Memory B cell (primary cell): ENCODE measurements at regions not wholly inside any gene's neighbourhood (a gene's known extent, or its start where the extent isn't known, plus 50 kb on each side); places are given as distances from the start of the nearest gene placed in this dataset.
"Not testable (repeated sequence)": the region's sequence is repeated elsewhere in the genome, so short reads cannot be mapped to it uniquely, and the experiment has no call there.

Source experiments
- ATAC-seq: fragments of 150-1000 bp; cut with Tn5 transposase; 2 replicates; pipeline ENCODE4 v1.10.0; 2021; ENCODE audit warnings: low read depth, mild to moderate bottlenecking, moderate library complexity
- DNase-seq, 2 donors: peaks; one replicate each; pipeline ENCODE4 v3.0.0; 2022; ENCODE audit warnings: low spot score in 2 of 2
- H3K27ac Mint-ChIP-seq: one replicate; pipeline ENCODE4 v1.8.0; 2022; ENCODE audit warnings: mild to moderate bottlenecking, moderate library complexity, mixed read lengths
- H3K27me3 Mint-ChIP-seq: one replicate; pipeline ENCODE4 v1.8.0; 2022; ENCODE audit warnings: mixed read lengths
- H3K36me3 Mint-ChIP-seq: one replicate; pipeline ENCODE4 v1.8.0; 2022; ENCODE audit warnings: mild to moderate bottlenecking, mixed read lengths
- H3K4me1 Mint-ChIP-seq: one replicate; pipeline ENCODE4 v1.8.0; 2022; ENCODE audit warnings: mixed read lengths
- H3K4me3 Mint-ChIP-seq: one replicate; pipeline ENCODE4 v1.8.0; 2022; ENCODE audit warnings: mild to moderate bottlenecking, moderate library complexity, mixed read lengths
- H3K9me3 Mint-ChIP-seq: one replicate; pipeline ENCODE4 v1.8.0; 2022; ENCODE audit warnings: mixed read lengths

DNA sequence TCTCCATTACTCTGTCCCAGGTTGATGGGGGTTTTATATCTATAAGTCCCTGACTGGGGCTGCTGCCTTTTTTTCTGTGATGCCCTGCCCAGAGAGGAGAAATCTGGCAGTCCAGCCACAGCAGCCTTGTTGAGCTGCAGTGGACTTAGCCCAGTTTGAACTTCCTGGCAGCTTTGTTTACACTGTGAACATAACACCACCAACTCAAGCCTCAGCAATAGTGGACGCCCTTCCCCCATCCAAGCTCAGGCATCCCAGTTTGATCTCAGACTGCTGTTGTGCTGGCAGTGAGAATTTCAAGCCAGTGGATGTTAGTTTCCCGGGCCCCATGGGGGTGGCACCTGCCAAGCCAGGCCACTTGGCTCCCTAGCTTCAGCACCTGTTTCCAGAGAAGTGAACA, 298.5 kb upstream of the KDM5D start:
- H3K27ac Mint-ChIP-seq = no peak overlapping the region
- ATAC-seq = no peak

DNA sequence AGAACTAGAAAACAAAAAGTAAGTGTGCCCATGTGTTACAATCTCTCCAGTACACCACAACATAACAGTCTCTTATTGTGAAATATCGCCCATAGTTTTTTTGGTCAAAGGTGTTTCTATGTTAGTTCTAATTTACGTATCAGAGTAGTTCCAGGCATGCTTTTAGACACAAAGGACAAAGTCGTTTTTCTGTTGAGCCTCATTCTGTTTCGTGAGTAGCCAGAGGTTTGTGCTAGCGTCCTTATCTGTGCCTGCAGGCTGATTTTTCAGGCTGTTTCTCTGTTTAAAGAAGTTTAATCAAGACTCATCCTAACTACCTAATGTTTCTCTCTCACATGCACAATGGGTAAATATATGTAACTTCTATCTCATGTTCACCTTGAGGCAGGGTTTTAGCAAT, 281.1 kb upstream of the KDM5D start:
- ATAC-seq = no peak
- H3K27ac Mint-ChIP-seq = no peak overlapping the region

More for the DNA sequence above, 298.5 kb upstream of the KDM5D start:
- Mint-ChIP-seq H3K4me1 (no peaks in the 10 kb centered on the region), H3K9me3 (no peaks in the 10 kb centered on the region), H3K4me3 (no peak overlapping the region), H3K27me3 (no peaks in the 10 kb centered on the region), H3K36me3 (no peaks in the 10 kb centered on the region)
- DNase-seq = no peak

DNA sequence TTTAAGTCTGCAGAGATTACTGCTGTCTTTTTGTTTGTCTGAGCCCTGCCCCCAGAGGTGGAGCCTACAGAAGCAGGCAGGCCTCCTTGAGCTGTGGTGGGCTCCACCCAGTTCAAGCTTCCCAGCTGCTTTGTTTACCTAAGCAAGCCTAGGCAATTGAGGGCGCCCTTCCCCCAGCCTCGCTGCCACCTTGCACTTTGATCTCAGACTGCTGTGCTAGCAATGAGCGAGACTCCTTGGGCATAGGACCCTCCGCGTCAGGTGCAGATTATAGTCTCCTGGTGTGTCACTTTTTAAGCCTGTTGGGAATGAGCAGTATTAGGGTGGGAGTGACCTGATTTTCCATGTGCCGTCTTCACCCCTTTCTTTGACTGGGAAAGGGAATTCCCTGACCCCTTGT, 248.9 kb upstream of the KDM5D start:
- ATAC-seq, H3K4me3 Mint-ChIP-seq, H3K27ac Mint-ChIP-seq, H3K36me3 Mint-ChIP-seq, H3K9me3 Mint-ChIP-seq, H3K27me3 Mint-ChIP-seq, DNase-seq, H3K4me1 Mint-ChIP-seq: not testable (repeated sequence)

More for the DNA sequence above, 281.1 kb upstream of the KDM5D start:
- no peak for DNase-seq
- Mint-ChIP-seq H3K36me3 (no peaks in the 10 kb centered on the region), H3K4me3 (no peak overlapping the region), H3K4me1 (no peaks in the 10 kb centered on the region), H3K9me3 (peaks cover 3% of the 10 kb centered on the region), H3K27me3 (no peaks in the 10 kb centered on the region)

DNA sequence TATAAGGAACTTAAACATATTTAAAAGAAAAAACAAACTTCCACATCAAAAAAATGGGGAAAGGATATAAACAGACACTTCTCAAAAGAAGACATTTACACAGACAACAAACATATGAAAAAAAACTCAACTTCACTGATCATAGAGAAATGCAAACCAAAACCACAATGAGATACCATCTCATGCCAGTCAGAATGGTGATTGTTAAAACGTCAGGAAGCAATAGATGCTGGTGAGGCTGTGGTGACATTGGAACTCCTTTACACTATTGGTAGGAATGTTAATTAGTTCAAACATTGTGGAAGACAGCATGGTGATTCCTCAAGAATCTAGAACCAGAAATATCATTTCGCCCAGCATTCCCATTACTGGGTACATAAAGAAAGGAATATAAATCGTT, 228.5 kb upstream of the KDM5D start:
- no peaks in the 10 kb centered on the region for H3K36me3 Mint-ChIP-seq
- DNase-seq (no peak), ATAC-seq (no peak)
- H3K27ac Mint-ChIP-seq = no peak overlapping the region
- H3K4me1 Mint-ChIP-seq = no peaks in the 10 kb centered on the region
- no peak overlapping the region for H3K4me3 Mint-ChIP-seq
- H3K27me3 Mint-ChIP-seq = no peaks in the 10 kb centered on the region
- no peaks in the 10 kb centered on the region for H3K9me3 Mint-ChIP-seq

DNA sequence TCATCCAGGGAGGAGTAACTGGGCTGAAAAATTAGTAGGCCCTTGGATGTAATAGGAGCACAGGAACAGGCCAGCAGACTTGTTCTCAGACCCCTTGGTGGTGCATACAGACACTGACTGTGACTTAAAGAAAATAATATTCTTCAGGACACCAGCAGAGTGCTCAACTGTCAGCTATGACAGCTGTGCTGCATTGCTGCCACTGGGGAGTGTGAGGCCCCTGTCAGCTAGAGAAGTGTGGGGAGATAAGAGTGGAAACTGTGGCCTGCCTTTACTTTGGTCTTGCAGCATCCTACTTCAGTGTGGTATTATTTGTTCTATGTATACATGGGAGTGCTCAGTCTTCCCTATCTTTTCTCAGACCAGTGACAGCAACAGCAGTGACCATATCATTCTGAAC, 203.2 kb upstream of the KDM5D start:
- Mint-ChIP-seq H3K36me3 (no peaks in the 10 kb centered on the region), H3K27me3 (peaks cover 2% of the 10 kb centered on the region), H3K27ac (no peak overlapping the region), H3K4me3 (no peak overlapping the region), H3K9me3 (no peaks in the 10 kb centered on the region), H3K4me1 (no peaks in the 10 kb centered on the region)
- ATAC-seq = no peak
- no peak for DNase-seq

DNA sequence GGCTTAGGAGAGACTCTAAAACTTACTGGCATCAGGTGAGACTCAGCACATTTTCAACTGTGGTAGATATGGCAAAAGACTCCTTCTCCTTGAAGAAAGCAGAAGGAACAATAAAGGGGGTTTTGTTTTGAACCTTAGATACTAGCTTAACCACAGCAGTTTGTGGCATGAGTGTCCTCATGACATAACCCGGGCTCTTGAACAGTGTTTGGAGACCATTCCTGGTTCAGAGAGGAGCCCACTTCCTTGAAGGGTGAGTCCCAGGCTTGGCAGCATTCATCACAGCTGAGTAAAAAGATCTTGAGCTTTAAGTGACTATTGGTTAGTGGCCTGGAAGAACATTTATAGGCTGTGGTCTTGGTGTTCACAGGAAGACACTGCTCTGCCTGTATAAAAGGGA, 154.5 kb upstream of the KDM5D start:
- Mint-ChIP-seq H3K4me1 (no peaks in the 10 kb centered on the region), H3K27me3 (no peaks in the 10 kb centered on the region), H3K9me3 (no peaks in the 10 kb centered on the region), H3K36me3 (no peaks in the 10 kb centered on the region), H3K27ac (no peak overlapping the region), H3K4me3 (no peak overlapping the region)
- DNase-seq = no peak
- no peak for ATAC-seq

DNA sequence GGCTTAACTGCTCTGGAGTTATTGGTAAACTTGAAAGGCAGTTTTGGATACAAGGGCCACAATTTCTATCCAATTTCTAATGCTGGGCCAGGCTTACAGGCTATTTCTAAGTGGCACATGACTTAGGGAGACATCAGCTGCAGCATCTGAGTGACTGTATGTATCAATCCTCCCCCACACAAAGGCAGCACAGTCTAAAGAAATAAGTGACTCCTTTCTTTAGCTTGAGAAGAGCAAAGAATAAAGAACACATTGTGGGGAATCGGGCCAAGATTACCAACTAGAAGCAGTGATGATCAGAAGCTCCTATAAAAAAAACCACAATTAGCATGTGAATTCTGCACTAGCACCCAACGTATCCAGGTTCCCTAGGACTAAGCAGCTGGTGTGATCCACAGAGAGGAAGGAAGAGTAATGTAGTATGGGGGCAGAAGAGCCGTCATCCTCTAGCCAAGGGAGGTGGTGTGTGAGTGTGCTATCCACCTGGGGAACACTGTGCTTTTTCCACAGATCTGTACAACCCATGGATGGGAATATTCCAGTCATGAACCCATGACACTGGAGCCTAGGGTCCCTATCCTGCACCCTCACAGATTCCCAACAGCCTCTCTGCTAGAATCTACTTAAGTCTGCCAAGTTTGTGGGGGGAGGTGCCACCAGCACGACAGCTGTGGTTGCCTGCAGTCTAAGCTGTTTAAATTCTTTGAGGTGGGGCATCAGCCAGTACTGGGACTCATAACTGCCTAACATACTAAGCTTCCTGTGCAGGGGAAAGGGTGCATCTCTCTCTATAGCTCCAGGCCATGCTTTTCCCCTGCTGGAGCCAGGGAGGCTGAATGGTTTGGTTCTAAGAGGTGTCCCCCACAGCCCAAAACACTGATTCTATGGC, 147.8 kb upstream of the KDM5D start:
- H3K27me3 Mint-ChIP-seq = peaks cover 2% of the 10 kb centered on the region
- no peak for DNase-seq

DNA sequence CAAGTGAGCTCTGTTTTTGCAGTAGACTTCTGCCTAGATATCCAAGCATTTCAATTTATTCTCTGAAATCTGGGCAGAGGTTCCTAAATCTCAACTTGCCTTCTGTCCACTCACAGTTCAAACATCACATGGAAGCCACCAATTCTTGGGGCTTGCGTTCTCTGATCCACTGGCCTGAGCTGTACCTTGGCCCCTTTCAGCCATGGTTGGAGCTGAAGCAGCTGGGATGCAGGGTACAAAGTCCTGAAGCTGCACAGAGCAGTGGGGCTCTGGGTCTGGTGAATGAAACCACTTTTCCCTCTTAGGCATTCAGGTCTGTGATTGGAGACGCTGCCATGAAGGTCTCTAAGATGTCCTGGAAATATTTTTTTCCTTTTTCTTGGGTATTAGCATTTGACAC, 137.6 kb upstream of the KDM5D start:
- no peak overlapping the region for H3K27ac Mint-ChIP-seq
- no peaks in the 10 kb centered on the region for H3K36me3 Mint-ChIP-seq
- H3K4me1 Mint-ChIP-seq = no peaks in the 10 kb centered on the region
- ATAC-seq (no peak), DNase-seq (no peak)
- H3K27me3 Mint-ChIP-seq = no peaks in the 10 kb centered on the region
- no peak overlapping the region for H3K4me3 Mint-ChIP-seq
- H3K9me3 Mint-ChIP-seq = no peaks in the 10 kb centered on the region

More for the DNA sequence above, 147.8 kb upstream of the KDM5D start:
- ATAC-seq = no peak
- Mint-ChIP-seq H3K27ac (no peak overlapping the region), H3K36me3 (no peaks in the 10 kb centered on the region), H3K9me3 (peaks cover 1% of the 10 kb centered on the region), H3K4me1 (no peaks in the 10 kb centered on the region), H3K4me3 (no peak overlapping the region)

DNA sequence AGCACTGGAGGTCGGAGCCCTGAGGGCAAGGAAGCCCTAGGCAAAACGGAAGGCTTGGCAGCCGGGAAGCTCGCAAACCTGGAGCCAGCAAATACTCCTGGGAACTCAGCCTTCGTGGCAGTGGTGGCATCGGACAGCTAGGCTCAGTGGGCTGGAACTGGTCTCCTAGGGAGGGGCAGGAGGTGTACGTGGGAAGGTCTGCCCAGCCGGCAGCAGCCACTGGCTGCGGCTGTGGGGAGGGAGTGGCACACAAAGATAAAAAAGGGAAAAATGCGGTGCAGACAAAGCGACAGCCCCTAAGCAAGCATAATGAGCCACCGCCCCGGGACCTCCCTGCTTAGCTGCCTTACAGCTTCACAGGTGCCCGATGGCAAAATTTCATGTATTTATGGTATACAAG, 125.2 kb upstream of the KDM5D start:
- no peaks in the 10 kb centered on the region for H3K9me3 Mint-ChIP-seq
- H3K36me3 Mint-ChIP-seq = no peaks in the 10 kb centered on the region
- H3K4me1 Mint-ChIP-seq = no peaks in the 10 kb centered on the region
- H3K27ac Mint-ChIP-seq = no peak overlapping the region
- H3K27me3 Mint-ChIP-seq = peaks cover 1% of the 10 kb centered on the region
- ATAC-seq (no peak), DNase-seq (no peak)
- peak overlapping the region; percentile 70 for H3K4me3 Mint-ChIP-seq

DNA sequence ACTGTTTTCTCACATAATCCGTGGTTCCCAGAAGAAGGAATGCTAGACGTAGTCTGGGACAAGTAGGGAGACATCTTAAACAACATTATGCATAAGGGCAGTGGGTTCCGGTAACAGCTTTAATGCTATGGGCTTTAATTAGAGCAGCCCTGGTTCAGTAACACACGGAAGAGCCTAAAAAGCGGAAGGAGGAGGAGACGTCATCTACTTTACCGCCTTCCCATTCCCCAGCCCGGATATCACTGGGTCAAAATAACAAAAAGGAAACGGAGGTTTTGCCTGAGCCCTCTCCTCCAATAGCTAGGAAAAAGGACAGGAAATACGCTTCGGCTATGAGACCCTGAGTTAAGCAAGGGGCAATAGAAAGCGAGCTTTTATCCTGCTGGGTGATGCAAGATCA, 124.8 kb upstream of the KDM5D start:
- Mint-ChIP-seq H3K36me3 (no peaks in the 10 kb centered on the region), H3K4me3 (peak overlapping the region; percentile 70), H3K4me1 (no peaks in the 10 kb centered on the region), H3K27me3 (peaks cover 3% of the 10 kb centered on the region), H3K9me3 (no peaks in the 10 kb centered on the region), H3K27ac (no peak overlapping the region)
- DNase-seq (no peak), ATAC-seq (no peak)

DNA sequence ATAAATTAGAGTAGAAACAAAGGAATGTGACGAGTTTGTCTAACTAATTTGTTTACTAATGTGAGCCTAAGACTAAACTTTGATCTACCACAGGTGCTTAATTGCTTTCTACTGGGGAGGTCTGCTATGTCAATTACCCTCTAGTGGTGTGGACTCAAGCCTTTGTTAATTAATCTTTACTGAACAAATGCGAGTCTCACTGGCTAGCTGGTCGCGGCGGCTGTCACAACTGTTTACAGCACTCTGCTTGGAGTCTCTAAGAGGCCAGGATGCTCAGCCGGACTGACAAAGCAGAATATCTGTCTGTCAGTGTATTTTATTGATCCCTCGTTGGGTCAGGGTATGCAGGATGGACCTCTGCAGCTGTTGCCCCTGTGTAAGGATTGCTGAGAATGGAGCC, 124.1 kb upstream of the KDM5D start:
- no peak overlapping the region for H3K27ac Mint-ChIP-seq
- ATAC-seq = no peak
- H3K9me3 Mint-ChIP-seq = no peaks in the 10 kb centered on the region
- H3K27me3 Mint-ChIP-seq = peaks cover 3% of the 10 kb centered on the region
- no peaks in the 10 kb centered on the region for H3K4me1 Mint-ChIP-seq
- DNase-seq = no peak
- no peaks in the 10 kb centered on the region for H3K36me3 Mint-ChIP-seq
- H3K4me3 Mint-ChIP-seq = peak overlapping the region; percentile 70

DNA sequence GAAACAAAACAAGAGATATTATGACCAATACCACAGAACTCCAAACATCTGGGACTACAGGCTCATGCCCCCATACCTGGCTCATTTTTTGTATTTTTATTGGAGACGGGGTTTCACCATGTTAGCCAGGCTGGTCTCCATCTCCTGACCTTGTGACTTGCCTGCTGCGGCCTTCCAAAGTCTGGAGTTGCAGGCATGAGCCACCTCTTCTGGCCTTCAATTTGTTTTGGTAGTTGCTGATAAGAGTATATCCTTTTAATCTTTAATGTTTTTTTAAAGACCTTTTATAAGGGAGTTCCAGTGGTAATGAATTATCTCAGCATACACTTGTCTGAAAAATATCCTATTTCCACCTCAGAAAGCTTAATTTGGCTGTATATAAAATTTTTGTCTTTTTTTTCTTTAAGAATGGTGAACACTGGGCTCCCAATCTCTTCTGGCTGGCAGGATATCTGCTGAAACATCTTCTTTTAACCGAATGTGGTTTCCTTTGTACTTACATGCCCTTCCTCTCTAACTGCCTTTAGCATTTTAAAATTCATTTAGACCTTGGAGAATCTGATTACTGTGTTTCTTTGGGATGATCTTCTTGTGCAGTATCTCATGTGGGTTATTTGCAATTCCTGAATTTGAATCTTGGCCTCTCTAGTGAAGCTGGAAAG, 112.1 kb upstream of the KDM5D start:
- Mint-ChIP-seq H3K27me3 (no peaks in the 10 kb centered on the region), H3K27ac (no peak overlapping the region)

DNA sequence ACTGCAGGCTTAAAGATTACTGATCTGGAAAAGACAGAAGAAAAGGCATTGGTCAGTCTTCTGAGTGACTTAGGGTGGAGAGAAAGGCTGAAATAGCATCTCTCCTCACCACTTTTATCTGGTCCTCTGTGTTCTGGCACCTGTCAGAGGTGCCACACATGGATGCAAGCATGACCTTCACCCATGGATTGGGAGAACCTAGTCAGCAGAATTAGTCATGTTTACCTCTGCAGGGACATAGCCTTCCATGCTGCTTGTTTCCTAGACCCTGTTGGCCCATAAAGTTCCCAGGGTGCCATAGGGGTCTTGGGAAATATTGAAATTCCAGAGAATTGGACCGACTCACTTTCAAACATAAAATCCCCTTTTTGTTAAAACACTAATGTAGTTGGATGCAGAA, 98.4 kb upstream of the KDM5D start:
- Mint-ChIP-seq H3K9me3 (no peaks in the 10 kb centered on the region), H3K36me3 (no peaks in the 10 kb centered on the region), H3K4me1 (no peaks in the 10 kb centered on the region), H3K27ac (no peak overlapping the region), H3K4me3 (no peak overlapping the region), H3K27me3 (peaks cover 1% of the 10 kb centered on the region)
- DNase-seq = no peak
- ATAC-seq = no peak

More for the DNA sequence above, 112.1 kb upstream of the KDM5D start:
- H3K4me3 Mint-ChIP-seq = no peak overlapping the region
- DNase-seq = no peak
- H3K36me3 Mint-ChIP-seq = no peaks in the 10 kb centered on the region
- ATAC-seq = no peak
- H3K9me3 Mint-ChIP-seq = peaks cover 1% of the 10 kb centered on the region
- no peaks in the 10 kb centered on the region for H3K4me1 Mint-ChIP-seq

DNA sequence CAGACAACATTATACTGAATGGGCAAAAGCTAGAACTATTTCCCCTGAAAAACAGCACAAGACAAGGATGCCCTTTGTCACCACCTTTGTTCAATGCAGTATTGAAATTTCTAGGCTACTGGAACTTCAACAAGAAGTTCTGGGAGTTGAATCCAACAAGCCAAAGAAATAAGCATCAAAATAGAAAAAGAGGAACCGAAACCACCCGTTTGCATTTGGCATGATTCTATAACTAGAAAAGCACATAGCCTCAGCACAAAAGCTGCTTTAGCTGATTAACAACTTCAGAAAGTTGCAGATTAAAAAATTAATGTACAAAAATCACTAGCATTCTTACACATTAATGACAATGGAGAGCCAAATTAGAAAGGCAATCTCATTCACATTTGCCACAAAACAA, 79.6 kb upstream of the KDM5D start:
- Mint-ChIP-seq H3K27ac (no peak overlapping the region), H3K4me3 (no peak overlapping the region), H3K27me3 (peaks cover 3% of the 10 kb centered on the region), H3K4me1 (peaks cover 2% of the 10 kb centered on the region), H3K36me3 (no peaks in the 10 kb centered on the region), H3K9me3 (no peaks in the 10 kb centered on the region)
- DNase-seq = no peak
- no peak for ATAC-seq

DNA sequence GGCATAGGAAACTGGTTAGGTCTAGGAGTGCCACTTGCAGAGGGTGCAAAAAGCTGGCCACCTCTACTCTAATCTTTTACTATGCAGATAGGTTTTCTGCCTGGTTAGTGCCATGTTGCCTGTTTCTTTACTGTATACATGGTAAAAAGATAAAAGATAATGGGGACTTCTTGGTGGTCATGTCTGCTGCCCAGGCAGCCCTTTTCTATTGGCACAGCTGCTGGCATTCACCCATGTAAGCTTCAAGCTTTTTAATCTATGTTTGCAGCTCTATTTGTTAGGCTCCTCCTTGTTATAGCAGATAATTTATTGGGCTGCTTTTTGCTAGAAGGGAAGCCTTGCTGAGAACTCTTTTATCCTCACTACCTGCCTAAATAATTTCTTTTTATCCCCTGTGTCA, 74.0 kb upstream of the KDM5D start:
- Mint-ChIP-seq H3K27me3 (peaks cover 10% of the 10 kb centered on the region), H3K4me1 (peaks cover 9% of the 10 kb centered on the region), H3K27ac (no peak overlapping the region), H3K4me3 (no peak overlapping the region), H3K9me3 (no peaks in the 10 kb centered on the region), H3K36me3 (no peaks in the 10 kb centered on the region)
- DNase-seq (no peak), ATAC-seq (no peak)
